ENCODE measurements at regions not wholly inside any gene's neighbourhood (a gene's known extent, or its start where the extent isn't known, plus 50 kb on each side); places are given as distances from the start of the nearest gene placed in this dataset.

DNA sequence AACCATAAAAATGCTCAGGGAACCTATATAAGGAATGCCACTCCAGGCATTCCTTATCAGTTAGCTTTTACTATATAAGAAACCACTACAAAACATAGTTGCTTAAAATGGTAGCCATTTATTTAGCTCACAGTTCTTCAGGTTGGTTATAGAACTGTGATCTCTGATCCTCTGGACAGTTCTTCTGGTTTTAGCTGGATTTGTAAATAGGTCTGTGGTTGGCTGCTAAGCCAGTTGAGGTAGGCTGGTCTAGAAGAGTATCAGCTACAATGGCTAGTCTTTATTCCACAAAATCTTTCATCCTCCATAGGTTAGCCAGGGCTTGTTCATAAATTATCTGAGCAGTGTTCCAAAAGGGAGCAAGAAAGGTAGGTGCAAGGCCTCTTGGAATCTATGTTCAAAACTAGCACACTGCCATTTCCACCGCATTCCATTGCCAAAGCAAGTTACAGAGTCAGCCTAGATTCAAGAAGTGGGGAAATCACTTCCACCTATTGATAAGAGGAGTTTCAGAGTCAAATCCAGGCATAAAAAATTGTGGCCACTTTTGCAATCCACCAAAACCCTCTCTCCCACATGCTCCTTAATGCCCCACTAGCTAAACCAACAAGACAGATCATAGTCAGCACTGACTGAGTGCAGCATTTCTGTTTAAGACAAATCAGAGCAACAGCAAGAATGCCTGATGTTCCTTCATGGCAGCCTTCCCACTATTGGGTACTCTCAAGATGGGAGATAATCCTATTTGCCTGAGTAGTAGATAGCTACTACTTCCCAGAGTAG, 146.4 kb downstream of the IRS1 start:
- DNase-seq: no peak

DNA sequence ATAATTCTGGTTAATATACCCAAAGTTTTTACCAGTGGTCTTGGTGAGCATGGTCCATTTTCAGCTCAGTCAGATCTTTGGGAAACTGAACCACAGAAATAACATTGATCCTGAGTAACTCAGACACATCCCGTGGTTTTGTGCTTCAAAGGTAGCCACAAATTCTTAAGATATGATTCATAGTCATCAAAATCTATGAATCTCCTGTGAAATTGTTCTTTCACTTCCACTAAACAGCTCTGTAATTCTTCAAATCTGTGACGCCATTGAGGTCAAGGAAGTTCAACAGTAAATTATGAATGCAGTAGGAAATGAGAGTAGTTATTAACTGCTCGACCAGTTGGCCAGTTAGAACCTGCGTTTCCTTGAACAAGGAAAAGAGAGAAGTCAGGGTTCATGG, 147.3 kb downstream of the IRS1 start:
- no peak for DNase-seq

DNA sequence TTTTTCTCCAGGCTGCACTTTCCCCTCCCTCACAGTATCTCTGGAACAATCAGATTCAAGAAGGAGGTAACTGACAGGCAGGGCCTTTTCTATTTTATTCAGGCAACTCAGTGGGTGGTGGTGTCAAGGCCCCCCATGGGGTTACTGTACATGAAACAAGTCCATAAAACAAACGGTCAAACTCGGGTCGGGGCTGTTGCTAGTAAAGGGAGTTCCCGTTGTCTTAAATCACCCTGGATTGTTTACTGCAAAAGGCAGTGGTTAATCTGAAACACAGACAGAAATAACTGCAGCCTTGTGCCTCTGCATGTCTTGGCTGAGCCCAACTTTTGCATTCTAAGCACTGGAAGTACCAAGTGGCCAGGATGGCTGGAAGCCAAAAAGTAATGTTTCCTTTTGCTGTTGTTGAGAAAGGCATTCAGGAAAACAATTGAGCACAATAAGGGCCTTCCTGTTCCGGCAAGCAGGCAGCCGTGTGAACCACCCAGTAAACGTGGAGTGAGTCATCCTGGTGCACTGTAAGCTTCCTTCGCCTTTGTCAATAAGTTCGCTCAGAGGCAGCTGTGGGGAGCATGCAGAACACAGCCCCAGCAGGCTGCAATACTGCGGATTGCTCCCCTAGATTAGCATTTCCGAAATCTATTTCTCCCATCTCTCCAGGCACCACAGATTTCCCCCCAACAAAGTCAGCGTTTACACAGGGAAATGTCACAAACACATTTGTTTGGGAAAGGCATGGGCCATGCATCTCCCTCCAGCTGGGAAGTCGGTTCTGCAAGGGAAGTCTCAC, 149.6 kb downstream of the IRS1 start:
- peak; percentile 40 for DNase-seq

DNA sequence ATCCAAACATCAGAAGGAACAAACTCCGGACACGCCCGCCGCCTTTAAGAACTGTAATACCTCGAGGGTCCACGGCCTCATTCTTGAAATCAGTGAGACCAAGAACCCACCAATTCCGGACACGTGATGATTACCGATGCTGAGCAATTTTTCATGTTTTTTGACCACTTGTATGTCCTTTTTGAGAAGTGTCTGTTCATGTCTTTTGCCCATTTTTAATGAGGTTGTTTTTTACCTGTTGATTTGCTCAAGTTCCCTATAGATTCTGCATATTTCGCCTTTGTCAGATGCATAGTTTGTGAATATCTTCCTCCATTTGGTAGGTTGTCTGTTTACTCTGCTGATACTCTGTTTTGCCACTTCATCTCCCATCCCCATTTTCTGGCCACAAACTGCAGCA, 150.4 kb downstream of the IRS1 start:
- no peak for DNase-seq

DNA sequence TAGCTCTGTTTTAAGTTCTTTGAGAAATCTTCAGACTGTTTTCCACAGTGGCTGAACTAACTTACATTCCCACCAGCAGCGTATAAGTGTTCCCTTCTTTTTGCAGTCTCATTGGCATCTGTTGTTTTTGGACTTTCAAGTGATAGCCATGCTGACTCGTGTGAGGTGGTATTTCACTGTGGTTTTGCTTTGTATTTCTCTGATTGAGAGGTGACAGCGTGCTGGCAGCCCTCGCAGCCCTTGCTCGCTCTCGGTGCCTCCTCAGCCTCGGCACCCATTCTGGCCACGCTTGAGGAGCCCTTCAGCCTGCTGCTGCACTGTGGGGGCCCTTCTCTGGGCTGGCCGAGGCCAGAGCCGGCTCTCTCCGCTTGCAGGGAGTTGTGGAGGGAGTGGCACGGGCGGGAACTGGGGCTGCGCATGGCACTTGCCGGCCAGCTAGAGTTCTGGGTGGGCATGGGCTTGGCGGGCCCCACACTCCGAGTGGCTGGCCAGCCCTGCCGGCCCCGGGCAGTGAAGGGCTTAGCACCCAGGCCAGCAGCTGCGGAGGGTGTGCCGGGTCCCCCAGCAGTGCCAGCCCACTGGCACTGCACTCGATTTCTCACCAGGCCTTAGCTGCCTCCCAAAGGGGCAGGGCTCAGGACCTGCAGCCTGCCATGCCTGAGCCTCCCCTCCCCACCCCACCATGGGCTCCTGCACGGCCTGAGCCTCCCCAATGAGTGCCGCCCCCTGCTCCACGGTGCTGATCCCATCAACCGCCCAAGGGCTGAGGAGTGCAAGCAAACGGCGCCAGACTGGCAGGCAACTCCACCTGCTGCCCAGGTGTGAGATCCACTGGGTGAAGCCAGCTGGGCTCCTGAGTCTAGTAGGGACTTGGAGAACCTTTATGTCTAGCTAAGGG, 151.8 kb downstream of the IRS1 start:
- no peak for DNase-seq

DNA sequence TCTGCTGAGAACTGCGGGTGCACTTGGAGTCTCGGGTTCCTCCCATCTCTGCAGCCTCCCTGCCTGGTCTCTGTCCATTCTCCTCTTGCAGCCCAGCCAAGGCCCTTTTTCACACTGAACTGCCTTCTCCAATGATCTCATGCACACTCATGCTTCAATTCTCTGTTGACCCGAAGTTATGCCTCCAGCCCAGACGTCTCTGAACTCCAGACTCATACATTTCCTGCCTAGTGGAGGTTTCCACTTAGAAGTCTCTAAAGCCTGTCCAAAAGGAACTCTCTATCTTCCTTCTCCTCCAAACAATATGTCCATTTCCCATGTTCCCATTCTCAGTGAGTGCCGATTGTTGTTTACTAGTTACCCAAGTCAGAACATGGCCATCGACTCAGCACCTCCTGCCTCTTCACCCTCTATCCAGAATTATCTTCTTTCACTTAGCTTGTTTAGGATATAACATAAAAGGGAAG, 155.2 kb downstream of the IRS1 start:
- DNase-seq: no peak

DNA sequence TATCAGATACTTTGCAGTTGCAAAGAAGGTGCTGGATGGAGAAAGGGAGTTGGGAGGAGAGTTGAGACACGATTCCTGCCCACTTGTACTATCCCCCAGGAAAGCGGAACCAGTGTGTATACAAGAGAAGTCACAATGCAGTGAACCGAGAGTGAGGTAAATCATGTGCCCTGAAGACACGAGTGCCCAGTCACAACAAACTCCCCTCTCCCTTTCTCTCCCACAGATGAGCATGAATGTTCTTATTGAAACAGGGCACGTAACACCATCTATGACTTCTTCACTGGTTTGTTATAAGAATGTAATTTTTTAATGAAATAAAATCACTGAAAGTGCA, 155.7 kb downstream of the IRS1 start:
- no peak for DNase-seq

DNA sequence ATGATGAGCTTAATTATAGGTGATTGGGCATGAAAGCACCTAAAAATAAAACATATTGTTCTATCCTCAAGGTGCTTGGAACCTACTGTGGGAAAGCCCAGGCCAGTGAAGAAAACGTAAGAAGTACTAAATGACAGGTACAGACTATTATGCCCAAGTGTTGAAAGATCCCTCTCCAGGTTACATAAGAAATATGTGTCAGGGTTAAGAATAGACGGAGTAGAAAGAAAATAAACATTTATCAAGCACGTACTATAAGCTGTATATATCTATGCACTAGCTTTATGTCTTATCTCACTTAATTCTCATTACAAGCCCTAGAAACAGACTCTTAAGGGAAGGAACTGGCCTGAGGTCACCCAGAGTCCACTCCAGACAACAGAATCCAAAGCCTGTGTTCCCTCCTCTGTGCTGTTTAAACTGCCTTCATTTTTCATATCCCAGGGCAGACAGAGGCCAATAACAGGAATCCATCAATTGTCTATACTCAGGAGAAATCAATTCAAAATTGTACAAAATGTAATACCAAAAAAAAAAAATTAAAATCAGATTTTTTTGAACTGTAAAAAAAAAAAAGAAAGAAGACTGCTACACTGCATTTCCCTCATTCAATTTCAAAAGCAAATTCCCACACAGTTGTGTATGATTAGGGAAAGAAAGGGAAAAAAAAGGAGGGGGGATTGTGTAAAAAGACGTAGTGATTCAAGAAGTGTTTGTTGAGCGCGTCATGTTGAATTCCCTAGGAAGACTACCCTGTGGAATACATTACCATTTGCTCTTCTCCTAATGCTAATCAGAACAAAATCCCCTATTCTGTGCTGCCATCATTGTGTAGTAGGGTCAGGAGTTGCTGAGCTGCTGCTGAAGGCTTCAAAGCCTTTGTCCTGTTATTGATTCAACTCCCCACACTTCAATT, 156.3 kb downstream of the IRS1 start:
- DNase-seq: no peak

DNA sequence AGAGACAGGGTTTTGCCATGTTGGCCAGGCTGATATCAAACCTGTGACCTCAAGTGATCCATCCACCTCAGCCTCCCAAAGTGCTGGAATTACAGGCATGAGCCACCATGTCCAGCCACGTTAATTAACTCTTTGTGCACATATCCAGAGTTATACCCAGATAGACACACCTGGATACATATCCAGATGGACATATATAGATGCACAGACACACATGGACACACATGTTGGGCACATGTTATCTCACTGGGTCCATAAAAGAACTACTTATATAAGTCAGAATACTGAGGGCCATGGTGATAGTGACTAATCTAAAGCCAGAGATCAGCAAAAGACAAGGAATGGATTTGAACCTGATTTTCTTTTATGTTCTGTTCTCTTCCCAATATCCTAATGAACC, 158.6 kb downstream of the IRS1 start:
- no peak for DNase-seq

DNA sequence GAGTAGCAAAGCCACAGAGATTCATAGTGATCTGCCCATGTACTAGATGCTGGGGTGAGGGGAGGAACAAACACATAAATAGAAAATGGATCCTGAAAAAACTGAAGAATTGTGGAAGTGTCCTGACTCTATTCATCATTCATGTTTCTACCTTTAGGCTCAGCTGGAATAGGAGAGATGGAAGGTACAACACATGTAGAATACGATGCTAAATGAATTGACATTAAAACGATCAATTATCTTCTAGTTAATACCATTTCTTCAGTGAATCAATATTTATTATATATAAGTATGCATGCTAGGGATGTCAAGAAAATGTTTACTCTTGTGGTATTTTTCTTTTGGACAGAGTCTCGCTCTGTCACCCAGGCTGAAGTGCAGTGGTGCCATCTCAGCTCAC, 159.1 kb downstream of the IRS1 start:
- DNase-seq: no peak

DNA sequence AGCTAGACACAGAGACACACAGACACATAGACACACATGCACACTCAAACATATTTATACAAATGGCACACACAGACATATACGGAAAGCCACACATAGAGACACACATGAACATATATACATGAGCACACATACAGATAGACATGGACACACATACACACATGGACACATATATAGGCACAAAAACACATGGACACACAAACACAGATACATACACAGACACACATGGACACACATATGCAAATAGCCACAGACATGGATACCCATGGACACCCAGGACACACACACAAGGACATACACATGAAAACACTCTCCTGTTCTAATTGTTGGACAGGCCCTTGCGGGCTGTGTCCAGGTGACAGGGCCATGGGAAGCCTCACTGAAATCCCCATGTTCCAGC, 160.1 kb downstream of the IRS1 start:
- no peak for DNase-seq

DNA sequence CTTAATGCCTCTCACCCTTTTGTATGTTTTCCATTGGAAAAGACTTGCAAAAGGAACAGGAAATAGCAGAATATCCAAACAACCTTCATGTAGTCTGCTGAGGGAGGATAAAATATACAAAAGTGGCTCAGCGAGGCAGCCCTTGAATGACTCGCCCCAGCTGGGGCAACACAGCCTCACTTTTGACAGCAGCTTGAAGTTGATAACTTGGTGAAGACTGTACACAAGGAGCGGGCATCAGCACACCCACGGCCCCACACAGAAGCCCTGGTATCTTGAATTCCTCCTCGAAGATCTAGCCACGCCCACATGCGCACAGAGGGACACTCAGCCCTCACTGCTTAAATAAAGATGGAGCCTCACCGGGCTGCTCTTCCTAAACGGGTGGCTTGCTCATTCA, 161.0 kb downstream of the IRS1 start:
- DNase-seq: no peak

DNA sequence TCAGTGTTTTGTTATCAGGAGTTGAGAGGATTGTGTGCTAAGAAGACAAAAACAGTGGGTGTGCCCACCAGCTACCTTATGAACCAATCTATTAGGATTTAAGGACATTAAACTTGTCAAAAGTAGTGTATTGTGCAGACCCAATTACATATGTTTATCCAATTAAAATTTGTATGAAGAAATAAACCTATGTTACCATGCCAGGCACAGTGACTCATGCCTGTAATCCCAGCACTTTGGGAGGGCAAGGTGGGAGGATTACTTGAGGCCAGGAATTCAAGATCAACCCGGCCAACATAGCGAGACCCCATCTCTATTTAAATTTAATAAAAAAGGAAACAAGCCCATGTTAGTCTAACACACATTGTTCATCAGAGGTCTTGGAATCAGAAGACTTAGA, 162.2 kb downstream of the IRS1 start:
- DNase-seq: no peak

DNA sequence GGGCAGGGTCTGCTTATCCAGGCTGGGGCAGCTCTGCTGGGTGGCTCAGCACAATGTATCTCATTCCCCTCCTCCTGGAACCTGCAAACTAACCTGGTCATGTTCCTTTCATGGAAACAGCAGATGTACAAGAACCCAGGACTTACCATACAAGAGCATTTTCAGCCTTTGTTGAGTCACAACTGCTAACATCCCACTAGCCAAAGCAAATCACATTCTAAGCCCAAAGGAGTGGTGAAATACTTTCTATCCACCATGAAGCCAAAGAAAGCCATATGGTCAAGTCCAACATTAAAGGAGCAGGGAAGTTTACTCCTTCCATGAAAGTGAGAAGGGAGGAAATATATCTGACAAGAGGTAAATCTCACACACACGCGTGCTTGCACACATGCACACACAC, 163.0 kb downstream of the IRS1 start:
- DNase-seq: no peak

DNA sequence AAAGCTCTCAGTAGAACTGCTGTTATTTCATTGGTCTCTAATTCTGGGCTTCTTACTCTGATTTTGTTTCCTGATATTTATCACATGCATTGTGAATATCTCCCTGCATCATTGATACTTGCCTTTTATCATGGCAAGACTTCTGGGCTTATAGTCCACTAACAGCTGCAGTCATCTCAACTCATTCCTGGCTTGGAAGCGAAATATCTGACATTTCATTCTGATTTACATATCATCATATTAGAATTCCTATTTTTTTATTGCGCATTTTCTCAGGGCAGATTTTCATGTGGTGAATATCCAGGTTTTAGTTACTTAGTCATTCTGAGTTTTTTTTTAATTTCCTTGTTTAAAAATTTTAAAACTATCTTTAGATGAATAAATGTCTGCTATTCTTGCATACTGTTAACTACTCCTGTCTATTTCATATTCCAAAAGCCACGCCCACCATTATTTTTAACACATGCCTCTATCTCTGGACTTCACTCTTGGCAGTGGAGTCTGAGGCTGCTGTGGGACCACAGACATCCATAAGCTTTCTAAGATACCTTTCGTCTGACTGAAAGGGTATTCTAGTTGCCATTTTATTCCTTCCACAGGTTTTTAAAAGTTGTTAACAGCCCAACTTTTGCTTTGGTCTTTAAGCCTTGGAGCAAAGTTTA, 164.5 kb downstream of the IRS1 start:
- DNase-seq: no peak

DNA sequence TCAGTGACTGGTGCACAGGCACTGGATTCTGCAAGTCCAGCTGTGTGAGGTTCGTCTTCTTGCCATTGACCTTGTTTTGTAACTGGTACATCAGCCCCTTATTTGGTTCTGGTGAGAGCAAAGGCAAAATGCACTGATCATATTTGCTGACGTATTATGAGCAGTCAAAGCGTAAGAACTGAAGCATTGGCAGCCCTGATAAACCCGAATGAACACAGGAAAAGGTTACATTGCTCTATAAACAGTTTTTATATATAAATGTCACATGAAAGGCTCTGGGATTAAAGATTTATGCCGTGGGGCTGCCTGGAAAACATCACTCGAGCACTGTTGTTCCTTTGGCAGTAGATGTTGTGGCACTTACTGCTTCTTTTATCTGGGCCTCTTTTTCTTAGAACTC, 167.9 kb downstream of the IRS1 start:
- no peak for DNase-seq

DNA sequence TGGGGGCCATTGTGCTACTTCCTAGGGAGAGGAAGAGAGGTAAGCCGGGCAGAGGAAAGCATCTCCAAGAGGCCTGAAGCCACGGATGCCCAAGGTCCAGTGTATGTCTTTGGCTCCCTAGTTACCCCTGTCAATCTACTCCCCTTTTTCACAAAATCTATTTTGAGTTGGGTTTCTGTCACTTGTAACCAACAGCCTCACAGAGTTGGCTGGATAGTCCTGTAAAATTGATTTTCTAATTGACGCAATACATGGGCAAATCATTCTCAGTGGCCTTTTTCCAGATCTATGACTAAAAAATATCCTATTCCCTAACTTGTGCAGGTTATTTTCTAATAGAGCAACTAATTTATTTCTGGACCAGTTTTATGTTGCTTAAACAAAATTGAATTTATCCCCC, 168.4 kb downstream of the IRS1 start:
- DNase-seq: no peak

DNA sequence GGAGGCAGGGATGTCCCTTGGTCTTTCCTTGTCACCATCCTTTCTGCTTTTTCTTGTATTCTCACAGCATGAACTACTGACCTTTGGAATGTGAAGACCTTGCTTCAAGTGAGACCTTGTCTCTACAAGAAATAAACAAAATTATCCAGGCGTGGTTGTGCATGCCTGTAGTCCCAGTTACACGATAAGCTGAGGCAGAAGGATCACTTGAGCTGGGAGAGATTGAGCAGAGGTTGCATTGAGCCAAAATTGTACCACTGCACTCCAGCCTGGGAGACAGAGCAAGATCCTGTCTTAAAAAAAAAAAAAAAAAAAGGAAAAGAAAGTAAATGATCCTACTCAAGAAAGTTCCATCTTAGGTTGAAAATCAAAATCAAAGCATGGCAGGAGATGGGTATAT, 173.7 kb downstream of the IRS1 start:
- DNase-seq: no peak

DNA sequence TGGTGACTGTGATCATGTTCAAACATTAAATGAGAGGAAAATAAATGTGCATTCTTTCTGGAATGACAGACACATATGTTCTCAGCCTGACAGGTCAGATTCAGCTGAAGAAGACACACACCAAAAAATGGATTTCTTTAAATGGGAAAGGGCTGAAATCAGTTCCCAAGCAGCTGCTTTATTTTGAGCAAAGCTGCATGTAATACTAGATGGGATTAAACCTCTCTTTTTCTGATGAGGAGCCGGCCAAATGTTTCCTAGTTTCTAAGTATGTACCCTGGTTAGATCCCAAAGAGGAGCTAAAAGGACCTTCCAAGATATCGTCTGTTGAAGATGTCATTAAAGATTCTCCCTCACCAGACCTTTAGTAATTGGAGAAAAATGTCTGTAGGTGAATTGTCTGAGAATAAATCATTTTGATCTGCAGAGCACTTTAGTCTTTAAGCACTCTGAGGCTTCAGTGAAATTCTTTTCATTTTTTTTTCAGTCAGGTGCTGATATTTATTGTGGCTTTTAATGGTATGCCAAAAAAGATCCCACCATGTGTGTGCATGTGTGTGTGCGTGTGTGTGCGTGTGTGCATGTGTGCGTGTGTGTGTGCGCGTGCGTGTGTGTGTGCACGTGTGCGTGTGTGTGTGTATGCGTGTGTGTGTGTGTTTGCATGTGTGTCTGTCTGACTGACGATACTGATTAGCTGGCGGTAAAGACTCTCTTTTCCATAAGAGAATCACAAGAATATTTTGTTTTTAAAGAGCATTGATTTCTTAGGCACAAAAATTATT, 175.8 kb downstream of the IRS1 start:
- DNase-seq: no peak

DNA sequence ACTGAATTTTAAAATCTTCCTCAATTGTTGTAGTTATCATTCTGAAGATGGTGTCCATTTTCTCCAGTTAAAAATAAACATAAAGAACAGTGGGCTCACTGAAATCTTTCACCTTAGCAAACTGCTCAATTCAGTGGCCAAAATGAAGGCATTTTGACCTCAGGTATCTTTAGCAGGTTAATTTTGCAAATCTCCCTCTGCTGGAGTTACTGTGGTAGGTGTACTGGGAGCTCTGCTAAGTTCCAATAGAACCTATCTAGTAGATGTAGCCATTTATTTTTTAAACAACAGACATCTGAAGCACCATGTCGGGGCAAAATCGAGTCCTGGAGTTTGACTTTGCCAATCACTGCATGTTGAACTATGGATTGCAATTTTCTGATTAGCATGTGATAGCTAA, 177.1 kb downstream of the IRS1 start:
- DNase-seq: no peak

DNA sequence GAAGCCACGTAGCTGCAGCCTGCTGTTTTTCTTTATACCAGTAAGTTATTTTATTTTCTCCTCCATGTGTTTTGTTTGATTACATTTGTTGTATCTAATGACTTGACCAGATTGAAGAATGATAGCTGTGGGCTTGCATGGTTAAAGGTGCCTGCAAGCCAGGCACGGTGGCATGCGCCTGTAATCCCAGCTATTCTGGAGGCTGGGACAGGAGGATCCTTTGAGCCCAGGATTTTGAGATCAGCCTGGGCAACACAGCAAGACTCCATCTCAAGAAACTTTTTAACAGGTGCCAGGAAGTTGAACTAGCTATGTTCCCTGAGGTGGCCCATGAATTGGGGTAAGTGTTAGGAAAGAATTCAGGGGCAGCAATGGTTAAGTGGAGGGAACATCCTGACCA, 179.4 kb downstream of the IRS1 start:
- DNase-seq: no peak
